OCI-LY7 (cell line): ENCODE measurements at regions not wholly inside any gene's neighbourhood (a gene's known extent, or its start where the extent isn't known, plus 50 kb on each side); places are given as distances from the start of the nearest gene placed in this dataset.

Experiments used
- BruUV-seq: library from RNA; stranded (reverse); fragments of 400-500 nt; replicated peaks from 2 replicates; lab custom pipeline; 2021; lab: Mats Ljungman, UMichigan
- CTCF ChIA-PET: fragments of 300-600 bp; sonication (Branson Sonifier 250); formaldehyde crosslinking; loops from one replicate; lab custom pipeline; 2022; ENCODE audit warnings: antibody characterized with exemption; ENCODE audit not compliant: unreplicated experiment; lab: Charles Lee
- POLR2A ChIA-PET: fragments of 300-600 bp; sonication (Branson Sonifier 250); formaldehyde crosslinking; loops from one replicate; lab custom pipeline; 2022; ENCODE audit warnings: antibody characterized with exemption; lab: Charles Lee
- DNase-seq: peaks from one replicate; pipeline ENCODE4 v3.0.0-alpha.2; 2015; ENCODE audit warnings: low spot score
- H2AFZ ChIP-seq: fragments of 200-600 bp; sonication (generic), shearing (Covaris generic); 2 replicates; pipeline ENCODE4 v1.6.1; 2014; ENCODE audit warnings: mild to moderate bottlenecking, antibody characterized with exemption, low read length, moderate library complexity
- H3K27ac ChIP-seq: fragments of 200-600 bp; sonication (generic); 2 replicates; pipeline ENCODE4 v1.5.1; 2014; ENCODE audit warnings: mixed run types, low read depth, mild to moderate bottlenecking, moderate library complexity, low read length, inconsistent platforms; ENCODE audit not compliant: poor library complexity, severe bottlenecking
- H3K36me3 ChIP-seq: fragments of 200-600 bp; sonication (generic); 2 replicates; pipeline ENCODE4 v1.6.1; 2014; ENCODE audit warnings: mild to moderate bottlenecking, antibody characterized with exemption, low read length, moderate library complexity, mixed read lengths; ENCODE audit not compliant: insufficient read depth
- H3K4me1 ChIP-seq: fragments of 200-600 bp; sonication (generic); 2 replicates; pipeline ENCODE4 v1.5.1; 2014; ENCODE audit warnings: mild to moderate bottlenecking, low read length; ENCODE audit not compliant: insufficient read depth, poor library complexity, severe bottlenecking
- H3K4me2 ChIP-seq: fragments of 200-600 bp; sonication (generic); 2 replicates; pipeline ENCODE4 v1.6.1; 2014; ENCODE audit warnings: mild to moderate bottlenecking, low read length
- H3K4me3 ChIP-seq: fragments of 200-600 bp; sonication (generic); 2 replicates; pipeline ENCODE4 v1.5.1; 2014; ENCODE audit warnings: mild to moderate bottlenecking, low read depth, low read length; ENCODE audit not compliant: poor library complexity, severe bottlenecking
- H3K79me2 ChIP-seq: fragments of 200-600 bp; sonication (generic); 2 replicates; pipeline ENCODE4 v1.6.1; 2016; ENCODE audit warnings: low read depth, mild to moderate bottlenecking, low read length, moderate library complexity, mixed read lengths; ENCODE audit not compliant: insufficient read depth
- H3K9me2 ChIP-seq: fragments of 200-600 bp; sonication (generic); 2 replicates; pipeline ENCODE4 v1.6.1; 2016; ENCODE audit warnings: mild to moderate bottlenecking, low read length, mixed read lengths; ENCODE audit not compliant: insufficient read depth
- H3K9me3 ChIP-seq: fragments of 200-600 bp; sonication (generic); 2 replicates; pipeline ENCODE4 v1.6.1; 2014; ENCODE audit warnings: mild to moderate bottlenecking, mixed run types, low read length, mixed read lengths
- H4K20me1 ChIP-seq: fragments of 200-600 bp; sonication (generic); 2 replicates; pipeline ENCODE4 v1.6.1; 2014; ENCODE audit warnings: mild to moderate bottlenecking, antibody characterized with exemption, low read length, moderate library complexity, mixed read lengths; ENCODE audit not compliant: insufficient read depth
- EZH2phosphoT487 ChIP-seq: fragments of 200-600 bp; sonication (generic); IDR thresholded peaks from 2 replicates; pipeline ENCODE4 v1.6.1; 2018; ENCODE audit warnings: low read depth, borderline replicate concordance, mild to moderate bottlenecking, mixed run types, antibody characterized with exemption, low read length, moderate library complexity, mixed read lengths
- intact Hi-C: fragments of 100-400 bp; cut with micrococcal nuclease; formaldehyde crosslinking; loops from one replicate; pipeline ENCODE4 v1.10.0; 2022; ENCODE audit not compliant: unreplicated experiment
- TF ChIP-seq, protein P1 (sequence below): fragments of 200-600 bp; sonication (generic); conservative IDR thresholded peaks from 2 replicates; pipeline ENCODE4 v1.5.1; 2014; ENCODE audit warnings: mild to moderate bottlenecking, antibody characterized with exemption, low read length, moderate library complexity, mixed read lengths

DNA sequence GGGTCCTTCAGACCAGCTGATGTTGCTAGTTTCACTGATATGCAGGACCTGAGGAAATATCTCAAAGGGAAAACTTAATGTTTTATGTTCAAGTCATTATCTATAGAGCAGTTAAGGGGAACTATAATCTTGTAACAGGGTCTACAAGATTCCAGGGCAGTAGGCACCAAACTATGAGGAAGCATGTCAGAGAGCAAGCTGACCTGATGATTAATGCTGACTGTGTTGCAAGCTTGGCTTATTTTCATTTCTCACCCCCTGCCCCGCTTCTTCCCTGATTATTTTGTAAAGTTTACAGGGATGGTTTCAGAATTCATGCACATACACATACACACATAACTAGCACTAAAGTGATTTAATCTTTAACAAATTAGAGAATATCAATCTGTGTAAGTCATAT lies 84.3 kb upstream of the CACNA2D1 start:
- Histone ChIP-seq H3K79me2 (no peaks in the 10 kb centered on the region), H3K9me2 (no peaks in the 10 kb centered on the region), H3K4me1 (no peaks in the 10 kb centered on the region), H3K4me3 (no peak overlapping the region), H3K4me2 (no peak overlapping the region), H4K20me1 (no peaks in the 10 kb centered on the region), H3K27ac (no peak overlapping the region), H3K36me3 (no peaks in the 10 kb centered on the region), H3K9me3 (no peaks in the 10 kb centered on the region), H2AFZ (no peak overlapping the region)
- intact Hi-C loops, result no loop called here
- ChIA-PET POLR2A (interaction anchor here (0.6 to 0.7 kb wide), 2 partner anchors 8 to 27 kb away, joined by 3 to 6 read pairs; no protein-coding TSS in a partner anchor), CTCF (no interaction called here)
- BruUV-seq, result no TSS peak
- no peak for TF ChIP-seq EZH2phosphoT487
- TF ChIP-seq, protein P1, sequence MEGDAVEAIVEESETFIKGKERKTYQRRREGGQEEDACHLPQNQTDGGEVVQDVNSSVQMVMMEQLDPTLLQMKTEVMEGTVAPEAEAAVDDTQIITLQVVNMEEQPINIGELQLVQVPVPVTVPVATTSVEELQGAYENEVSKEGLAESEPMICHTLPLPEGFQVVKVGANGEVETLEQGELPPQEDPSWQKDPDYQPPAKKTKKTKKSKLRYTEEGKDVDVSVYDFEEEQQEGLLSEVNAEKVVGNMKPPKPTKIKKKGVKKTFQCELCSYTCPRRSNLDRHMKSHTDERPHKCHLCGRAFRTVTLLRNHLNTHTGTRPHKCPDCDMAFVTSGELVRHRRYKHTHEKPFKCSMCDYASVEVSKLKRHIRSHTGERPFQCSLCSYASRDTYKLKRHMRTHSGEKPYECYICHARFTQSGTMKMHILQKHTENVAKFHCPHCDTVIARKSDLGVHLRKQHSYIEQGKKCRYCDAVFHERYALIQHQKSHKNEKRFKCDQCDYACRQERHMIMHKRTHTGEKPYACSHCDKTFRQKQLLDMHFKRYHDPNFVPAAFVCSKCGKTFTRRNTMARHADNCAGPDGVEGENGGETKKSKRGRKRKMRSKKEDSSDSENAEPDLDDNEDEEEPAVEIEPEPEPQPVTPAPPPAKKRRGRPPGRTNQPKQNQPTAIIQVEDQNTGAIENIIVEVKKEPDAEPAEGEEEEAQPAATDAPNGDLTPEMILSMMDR, result no peak
- no peak for DNase-seq

- Histone ChIP-seq H4K20me1 (no peaks in the 10 kb centered on the region), H3K36me3 (no peaks in the 10 kb centered on the region), H3K9me2 (no peaks in the 10 kb centered on the region), H3K4me2 (no peak overlapping the region), H3K27ac (no peak overlapping the region), H3K4me3 (no peak overlapping the region), H2AFZ (no peak overlapping the region), H3K4me1 (no peaks in the 10 kb centered on the region), H3K9me3 (no peaks in the 10 kb centered on the region), H3K79me2 (no peaks in the 10 kb centered on the region)
- POLR2A ChIA-PET, result no interaction called here
- TF ChIP-seq, protein P1, result no peak
- CTCF ChIA-PET, result no interaction called here
- no TSS peak for BruUV-seq
- intact Hi-C loops, result no loop called here
- no peak for DNase-seq
Measured at GRCh38 chr7:82521906-82522445, 78.4 kb upstream of the CACNA2D1 start.

DNA sequence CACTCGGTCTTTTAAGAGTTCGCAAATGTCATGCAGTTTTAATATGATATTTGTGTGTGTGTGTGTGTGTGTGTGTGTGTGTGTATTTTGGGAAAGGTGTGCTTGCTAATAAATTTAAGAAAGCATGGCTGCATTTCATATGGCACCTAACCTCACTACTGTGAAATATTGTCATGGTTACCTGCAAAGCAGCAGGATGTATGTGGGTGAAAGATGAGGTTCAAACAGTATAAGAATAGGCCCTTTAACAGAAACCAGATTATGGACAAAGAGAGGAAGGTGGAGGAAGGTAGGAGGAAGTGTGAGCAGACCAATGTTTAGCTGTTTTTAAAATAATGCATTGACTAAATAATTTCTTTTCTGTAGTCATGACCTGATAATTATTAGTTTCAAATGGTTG lies 73.5 kb upstream of the CACNA2D1 start:
- no peaks in the 10 kb centered on the region for H3K9me2 ChIP-seq
- H3K4me3 ChIP-seq, result no peak overlapping the region
- no peaks in the 10 kb centered on the region for H4K20me1 ChIP-seq
- H3K4me1 ChIP-seq, result no peaks in the 10 kb centered on the region
- H3K27ac ChIP-seq, result no peak overlapping the region
- no peaks in the 10 kb centered on the region for H3K9me3 ChIP-seq
- TF ChIP-seq, protein P1, result no peak
- no peak for TF ChIP-seq EZH2phosphoT487
- H3K36me3 ChIP-seq, result no peaks in the 10 kb centered on the region
- DNase-seq, result no peak
- intact Hi-C loops, result no loop called here
- ChIA-PET CTCF (no interaction called here), POLR2A (no interaction called here)
- no peak overlapping the region for H3K4me2 ChIP-seq
- H2AFZ ChIP-seq, result no peak overlapping the region
- H3K79me2 ChIP-seq, result no peaks in the 10 kb centered on the region
- no TSS peak for BruUV-seq
